H9 (cell line): ENCODE measurements at regions not wholly inside any gene's neighbourhood (a gene's known extent, or its start where the extent isn't known, plus 50 kb on each side); places are given as distances from the start of the nearest gene placed in this dataset.

Experiments
- DNase-seq: peaks from one replicate; pipeline ENCODE4 v3.0.0-alpha.2; 2017
- H2AFZ ChIP-seq: one replicate; pipeline ENCODE4 v1.6.1; 2013; ENCODE audit warnings: mild to moderate bottlenecking, low read length, control low read depth, moderate library complexity
- H2AK5ac ChIP-seq: 2 replicates; pipeline ENCODE4 v1.6.1; 2013; ENCODE audit warnings: low read length, control low read depth, mixed read lengths; ENCODE audit not compliant: insufficient read length
- H2BK120ac ChIP-seq: one replicate; pipeline ENCODE4 v1.6.1; 2013; ENCODE audit warnings: low read depth, mild to moderate bottlenecking, low read length, control low read depth, inconsistent platforms; ENCODE audit not compliant: poor library complexity, severe bottlenecking
- H2BK12ac ChIP-seq: 2 replicates; pipeline ENCODE4 v1.6.1; 2013; ENCODE audit warnings: low read length, control low read depth, mixed read lengths, low read depth; ENCODE audit not compliant: insufficient read length
- H2BK15ac ChIP-seq: 2 replicates; pipeline ENCODE4 v1.6.1; 2013; ENCODE audit warnings: low read depth, low read length, control low read depth
- H2BK20ac ChIP-seq: one replicate; pipeline ENCODE4 v1.6.1; 2013; ENCODE audit warnings: low read depth, mild to moderate bottlenecking, low read length, control low read depth, inconsistent platforms; ENCODE audit not compliant: poor library complexity, severe bottlenecking
- H2BK5ac ChIP-seq: 2 replicates; pipeline ENCODE4 v1.6.1; 2013; ENCODE audit warnings: low read length, control low read depth, mixed read lengths; ENCODE audit not compliant: insufficient read length
- H3K14ac ChIP-seq: 2 replicates; pipeline ENCODE4 v1.6.1; 2013; ENCODE audit warnings: low read length, control low read depth; ENCODE audit not compliant: insufficient read depth
- H3K18ac ChIP-seq: 2 replicates; pipeline ENCODE4 v1.6.1; 2013; ENCODE audit warnings: low read depth, mild to moderate bottlenecking, mixed read lengths, low read length, control low read depth; ENCODE audit not compliant: insufficient read length
- H3K23ac ChIP-seq: 2 replicates; pipeline ENCODE4 v1.6.1; 2013; ENCODE audit warnings: low read length, control low read depth, mixed read lengths, low read depth; ENCODE audit not compliant: insufficient read length
- H3K23me2 ChIP-seq: 2 replicates; pipeline ENCODE4 v1.6.1; 2013; ENCODE audit warnings: low read depth, mild to moderate bottlenecking, mixed read lengths, low read length, control low read depth; ENCODE audit not compliant: insufficient read length, poor library complexity, severe bottlenecking
- H3K27ac ChIP-seq: 2 replicates; pipeline ENCODE4 v1.5.1; 2013; ENCODE audit warnings: low read length, control low read depth, mixed read lengths, low read depth; ENCODE audit not compliant: insufficient read length
- H3K27me3 ChIP-seq: 2 replicates; pipeline ENCODE4 v1.6.1; 2013; ENCODE audit warnings: low read length, control low read depth, inconsistent platforms; ENCODE audit not compliant: insufficient read depth
- H3K4ac ChIP-seq: 2 replicates; pipeline ENCODE4 v1.6.1; 2013; ENCODE audit warnings: low read depth, mild to moderate bottlenecking, control low read depth, inconsistent platforms, low read length, moderate library complexity
- H3K4me1 ChIP-seq: 2 replicates; pipeline ENCODE4 v1.6.1; 2013; ENCODE audit warnings: low read length, control low read depth, inconsistent platforms; ENCODE audit not compliant: insufficient read depth
- H3K4me2 ChIP-seq: 2 replicates; pipeline ENCODE4 v1.6.1; 2013; ENCODE audit warnings: low read length, control low read depth, mixed read lengths; ENCODE audit not compliant: insufficient read length, insufficient read depth
- H3K56ac ChIP-seq: 2 replicates; pipeline ENCODE4 v1.6.1; 2013; ENCODE audit warnings: low read depth, mild to moderate bottlenecking, mixed read lengths, low read length, control low read depth; ENCODE audit not compliant: insufficient read length
- H3K79me1 ChIP-seq: 2 replicates; pipeline ENCODE4 v1.6.1; 2013; ENCODE audit warnings: low read depth, mild to moderate bottlenecking, moderate library complexity, low read length, control low read depth, inconsistent platforms; ENCODE audit not compliant: insufficient read depth, poor library complexity, severe bottlenecking
- H3K79me2 ChIP-seq: 2 replicates; pipeline ENCODE4 v1.6.1; 2013; ENCODE audit warnings: low read length, control low read depth, inconsistent platforms; ENCODE audit not compliant: insufficient read depth
- H3K9ac ChIP-seq: 2 replicates; pipeline ENCODE4 v1.6.1; 2013; ENCODE audit warnings: low read length, control low read depth, mixed read lengths; ENCODE audit not compliant: insufficient read length; ENCODE audit errors: extremely low read depth
- H3K9me3 ChIP-seq: one replicate; pipeline ENCODE4 v1.6.1; 2013; ENCODE audit warnings: low read depth, low read length, inconsistent platforms; ENCODE audit not compliant: control insufficient read depth
- H3T11ph ChIP-seq: one replicate; pipeline ENCODE4 v1.6.1; 2013; ENCODE audit warnings: mild to moderate bottlenecking, low read length, control low read depth, inconsistent platforms
- H4K20me1 ChIP-seq: one replicate; pipeline ENCODE4 v1.6.1; 2013; ENCODE audit not compliant: control insufficient read depth, insufficient read length, insufficient read depth
- H4K5ac ChIP-seq: 2 replicates; pipeline ENCODE4 v1.6.1; 2013; ENCODE audit warnings: low read depth, mild to moderate bottlenecking, mixed read lengths, low read length, control low read depth; ENCODE audit not compliant: insufficient read length
- H4K8ac ChIP-seq: replicated peaks from 2 replicates; pipeline ENCODE4 v1.6.1; 2013; ENCODE audit warnings: low read length, control low read depth, mixed read lengths, low read depth; ENCODE audit not compliant: insufficient read length
- H4K91ac ChIP-seq: 2 replicates; pipeline ENCODE4 v1.6.1; 2013; ENCODE audit warnings: low read depth, mild to moderate bottlenecking, moderate library complexity, mixed read lengths, low read length, control low read depth; ENCODE audit not compliant: insufficient read length
- H3K27ac Mint-ChIP-seq, 3 experiments: 2 replicates in 2 of 3; 3 replicates in 1 of 3; pipeline ENCODE4 v1.8.0; 2020 to 2021; ENCODE audit warnings: mixed read lengths in 3 of 3, mild to moderate bottlenecking in 1 of 3, moderate library complexity in 1 of 3
- H3K27me3 Mint-ChIP-seq: 2 replicates; pipeline ENCODE4 v1.8.0; 2021; ENCODE audit warnings: low read depth, mild to moderate bottlenecking, moderate library complexity, mixed read lengths
- H3K36me3 Mint-ChIP-seq, 3 experiments: 2 replicates in 2 of 3; 3 replicates in 1 of 3; pipeline ENCODE4 v1.8.0; 2020 to 2021; ENCODE audit warnings: low read depth in 3 of 3, mixed read lengths in 3 of 3; ENCODE audit not compliant: insufficient read depth in 1 of 3
- H3K4me1 Mint-ChIP-seq, 2 experiments: 2 replicates each; pipeline ENCODE4 v1.8.0; 2020; ENCODE audit warnings: mixed read lengths in 2 of 2
- H3K4me3 Mint-ChIP-seq, 2 experiments: 2 replicates in 1 of 2; 3 replicates in 1 of 2; pipeline ENCODE4 v1.8.0; 2020 to 2021; ENCODE audit warnings: mild to moderate bottlenecking in 2 of 2, mixed read lengths in 2 of 2, moderate library complexity in 1 of 2
- H3K9me3 Mint-ChIP-seq, 2 experiments: 2 replicates in 1 of 2; 3 replicates in 1 of 2; pipeline ENCODE4 v1.8.0; 2020; ENCODE audit warnings: mild to moderate bottlenecking in 2 of 2, mixed read lengths in 2 of 2, moderate library complexity in 1 of 2
- CTCF ChIP-seq: fragments of 200-600 bp; sonication (generic); conservative IDR thresholded peaks from 3 replicates; pipeline ENCODE4 v1.8.0; 2021; ENCODE audit warnings: antibody characterized with exemption, mild to moderate bottlenecking

- no peak overlapping the region for H3T11ph ChIP-seq
- Mint-ChIP-seq H3K27me3 (no peaks in the 10 kb centered on the region), H3K27ac (no peak overlapping the region), H3K36me3 (no peaks in the 10 kb centered on the region; a peak in 1 of 7 replicates), H3K4me3 (no peak overlapping the region), H3K4me1 (peaks cover 0 to 6% of the 10 kb centered on the region in 2 experiments; a peak in 2 of 4 replicates), H3K9me3 (no peaks in the 10 kb centered on the region)
- no peak overlapping the region for H2AFZ ChIP-seq
- H3K79me2 ChIP-seq = no peaks in the 10 kb centered on the region
- no peak overlapping the region for H2BK5ac ChIP-seq
- H3K23ac ChIP-seq = no peak overlapping the region
- no peak overlapping the region for H3K56ac ChIP-seq
- H4K20me1 ChIP-seq = no peaks in the 10 kb centered on the region
- H2BK15ac ChIP-seq = no peak overlapping the region
- H3K27ac ChIP-seq = no peak overlapping the region
- no peaks in the 10 kb centered on the region for H3K27me3 ChIP-seq
- TF ChIP-seq CTCF = no peak
- H2AK5ac ChIP-seq = no peak overlapping the region
- no peak overlapping the region for H2BK20ac ChIP-seq
- DNase-seq = no peak
- H3K18ac ChIP-seq = no peak overlapping the region
- H4K8ac ChIP-seq = no peak overlapping the region
- H3K23me2 ChIP-seq = no peaks in the 10 kb centered on the region
- no peak overlapping the region for H3K4ac ChIP-seq
- H3K9me3 ChIP-seq = no peaks in the 10 kb centered on the region
- no peak overlapping the region for H4K5ac ChIP-seq
- no peaks in the 10 kb centered on the region for H3K4me1 ChIP-seq
- no peak overlapping the region for H4K91ac ChIP-seq
- no peaks in the 10 kb centered on the region for H3K79me1 ChIP-seq
- no peak overlapping the region for H3K14ac ChIP-seq
- no peak overlapping the region for H3K9ac ChIP-seq
- H2BK120ac ChIP-seq = no peak overlapping the region
- no peak overlapping the region for H3K4me2 ChIP-seq
- no peak overlapping the region for H2BK12ac ChIP-seq
These were observed 481.9 kb downstream of the ARHGEF28 start for GRCh38 chr5:74107899-74108298.
